GM23248 (cell line): ENCODE measurements at regions not wholly inside any gene's neighbourhood (a gene's known extent, or its start where the extent isn't known, plus 50 kb on each side); places are given as distances from the start of the nearest gene placed in this dataset.

Source experiments
- DNase-seq: peaks from one replicate; pipeline ENCODE4 v3.0.0-alpha.2; 2015
- H2AFZ ChIP-seq: fragments of 200-600 bp; sonication (generic); 2 replicates; pipeline ENCODE4 v1.6.1; 2016; ENCODE audit warnings: antibody characterized with exemption
- H3F3A ChIP-seq: fragments of 200-600 bp; sonication (generic); 2 replicates; pipeline ENCODE4 v1.6.1; 2016; ENCODE audit warnings: mild to moderate bottlenecking, antibody characterized with exemption, mixed run types; ENCODE audit not compliant: insufficient read depth
- H3K27ac ChIP-seq: fragments of 200-600 bp; sonication (generic); 2 replicates; pipeline ENCODE4 v1.5.1; 2016; ENCODE audit warnings: mild to moderate bottlenecking
- H3K27me3 ChIP-seq: fragments of 200-600 bp; sonication (generic); replicated peaks from 2 replicates; pipeline ENCODE4 v1.6.1; 2016; ENCODE audit warnings: mild to moderate bottlenecking; ENCODE audit not compliant: insufficient read depth
- H3K36me3 ChIP-seq: fragments of 200-600 bp; sonication (generic); 2 replicates; pipeline ENCODE4 v1.6.1; 2016; ENCODE audit warnings: low read depth, mild to moderate bottlenecking
- H3K4me1 ChIP-seq: fragments of 200-600 bp; sonication (generic); 2 replicates; pipeline ENCODE4 v1.6.1; 2016; ENCODE audit warnings: mild to moderate bottlenecking; ENCODE audit not compliant: insufficient read depth
- H3K4me2 ChIP-seq: fragments of 200-600 bp; sonication (generic); one replicate; pipeline ENCODE4 v1.6.1; 2016; ENCODE audit warnings: mild to moderate bottlenecking; ENCODE audit not compliant: unreplicated experiment
- H3K4me3 ChIP-seq: fragments of 200-600 bp; sonication (generic); 2 replicates; pipeline ENCODE4 v1.5.1; 2016; ENCODE audit warnings: mild to moderate bottlenecking
- H3K79me2 ChIP-seq: fragments of 200-600 bp; sonication (generic); 2 replicates; pipeline ENCODE4 v1.6.1; 2016; ENCODE audit warnings: mild to moderate bottlenecking; ENCODE audit not compliant: insufficient read depth
- H3K9ac ChIP-seq: fragments of 200-600 bp; sonication (generic); 2 replicates; pipeline ENCODE4 v1.6.1; 2016; ENCODE audit warnings: mild to moderate bottlenecking
- H3K9me2 ChIP-seq: fragments of 200-600 bp; sonication (generic); 2 replicates; pipeline ENCODE4 v1.6.1; 2016; ENCODE audit warnings: mixed run types, mild to moderate bottlenecking, moderate library complexity; ENCODE audit not compliant: insufficient read depth
- H3K9me3 ChIP-seq: fragments of 200-600 bp; sonication (generic); one replicate; pipeline ENCODE4 v1.6.1; 2017; ENCODE audit warnings: low read depth
- H4K20me1 ChIP-seq: fragments of 200-600 bp; sonication (generic); 2 replicates; pipeline ENCODE4 v1.6.0; 2016; ENCODE audit not compliant: insufficient read depth
- EZH2 ChIP-seq: fragments of 200-600 bp; sonication (generic); IDR thresholded peaks from 2 replicates; pipeline ENCODE4 v1.6.1; 2018; ENCODE audit warnings: antibody characterized with exemption, mild to moderate bottlenecking; ENCODE audit not compliant: insufficient read depth, poor library complexity, severe bottlenecking
- EZH2phosphoT487 ChIP-seq: fragments of 200-600 bp; sonication (generic); IDR thresholded peaks from 2 replicates; pipeline ENCODE4 v1.6.1; 2018; ENCODE audit warnings: antibody characterized with exemption, moderate library complexity, mild to moderate bottlenecking, low read depth; ENCODE audit not compliant: insufficient read depth
- WGBS, 2 experiments: methylation state at CpG; one replicate each; pipeline ENCODE4 v1.1.6; 2015 to 2017; ENCODE audit warnings: low lambda C conversion rate in 2 of 2, low coverage in 1 of 2; ENCODE audit errors: missing lambda C conversion rate in 2 of 2; 5-methylcytosine and 5-hydroxymethylcytosine counted together
- in situ Hi-C: fragments of 300-500 bp; cut with MboI; formaldehyde crosslinking; loops from 2 replicates; pipeline ENCODE4 v1.15.0; 2020

GRCh38 chr15:69609776-69610175 is 157.2 kb downstream of the RPLP1 start:
- no peak for DNase-seq
- Histone ChIP-seq H3K27ac (no peak overlapping the region), H2AFZ (no peak overlapping the region), H3K27me3 (peaks cover 42% of the 10 kb centered on the region), H3F3A (no peaks in the 10 kb centered on the region), H3K9me2 (no peaks in the 10 kb centered on the region), H3K4me2 (no peak overlapping the region), H4K20me1 (no peaks in the 10 kb centered on the region), H3K79me2 (no peaks in the 10 kb centered on the region), H3K36me3 (no peaks in the 10 kb centered on the region), H3K9ac (no peak overlapping the region), H3K4me1 (no peaks in the 10 kb centered on the region), H3K4me3 (no peak overlapping the region), H3K9me3 (no peaks in the 10 kb centered on the region)
- WGBS, 2 experiments = 71 to 73% methylated on average over 5 of the region's 5 CpGs
- TF ChIP-seq EZH2phosphoT487 (no peak), EZH2 (no peak)
- in situ Hi-C loops = no loop called here

GRCh38 chr15:69610277-69610676 is 157.7 kb downstream of the RPLP1 start:
- Histone ChIP-seq H3K4me2 (no peak overlapping the region), H3F3A (no peaks in the 10 kb centered on the region), H3K27ac (no peak overlapping the region), H3K27me3 (peaks cover 42% of the 10 kb centered on the region), H4K20me1 (no peaks in the 10 kb centered on the region), H2AFZ (no peak overlapping the region), H3K4me3 (no peak overlapping the region), H3K4me1 (no peaks in the 10 kb centered on the region), H3K9me3 (no peaks in the 10 kb centered on the region), H3K36me3 (no peaks in the 10 kb centered on the region), H3K9me2 (no peaks in the 10 kb centered on the region), H3K79me2 (no peaks in the 10 kb centered on the region), H3K9ac (no peak overlapping the region)
- TF ChIP-seq EZH2 = no peak
- peak; percentile 10 for DNase-seq
- in situ Hi-C loops = no loop called here

GRCh38 chr15:69610858-69611257 is 158.2 kb downstream of the RPLP1 start:
- Histone ChIP-seq H3K36me3 (no peaks in the 10 kb centered on the region), H3K27ac (no peak overlapping the region), H3K9me2 (no peaks in the 10 kb centered on the region), H4K20me1 (no peaks in the 10 kb centered on the region), H2AFZ (no peak overlapping the region), H3K4me2 (no peak overlapping the region), H3K4me3 (no peak overlapping the region), H3K9ac (no peak overlapping the region), H3K4me1 (no peaks in the 10 kb centered on the region), H3K79me2 (no peaks in the 10 kb centered on the region), H3K9me3 (no peaks in the 10 kb centered on the region), H3K27me3 (peaks cover 42% of the 10 kb centered on the region), H3F3A (no peaks in the 10 kb centered on the region)
- no peak for DNase-seq
- no peak for TF ChIP-seq EZH2
- no peak for TF ChIP-seq EZH2phosphoT487
- in situ Hi-C loops = no loop called here
- WGBS, 2 experiments = 43 to 44% methylated on average over 5 of the region's 5 CpGs

GRCh38 chr15:69612112-69612511 is 159.5 kb downstream of the RPLP1 start:
- Histone ChIP-seq H3F3A (no peaks in the 10 kb centered on the region), H3K4me2 (no peak overlapping the region), H3K79me2 (no peaks in the 10 kb centered on the region), H3K36me3 (no peaks in the 10 kb centered on the region), H3K9me2 (no peaks in the 10 kb centered on the region), H3K27ac (no peak overlapping the region), H3K27me3 (peaks cover 35% of the 10 kb centered on the region), H4K20me1 (no peaks in the 10 kb centered on the region), H3K9me3 (no peaks in the 10 kb centered on the region), H2AFZ (no peak overlapping the region), H3K4me1 (no peaks in the 10 kb centered on the region), H3K9ac (no peak overlapping the region), H3K4me3 (no peak overlapping the region)
- in situ Hi-C loops = no loop called here
- no peak for DNase-seq
- TF ChIP-seq EZH2phosphoT487 (no peak), EZH2 (no peak)
- WGBS, 2 experiments = 23 to 26% methylated on average over 2 of the region's 2 CpGs

- TF ChIP-seq EZH2 (no peak), EZH2phosphoT487 (no peak)
- H3K4me1 ChIP-seq = no peaks in the 10 kb centered on the region
- 65 to 71% methylated on average over 6 of the region's 6 CpGs for WGBS, 2 experiments
- no peaks in the 10 kb centered on the region for H3K9me3 ChIP-seq
- no peak overlapping the region for H3K27ac ChIP-seq
- no peak overlapping the region for H3K9ac ChIP-seq
- H3K27me3 ChIP-seq = peaks cover 30% of the 10 kb centered on the region
- H3K36me3 ChIP-seq = no peaks in the 10 kb centered on the region
- no peaks in the 10 kb centered on the region for H3K79me2 ChIP-seq
- no peak overlapping the region for H3K4me2 ChIP-seq
- H3K9me2 ChIP-seq = no peaks in the 10 kb centered on the region
- no peak overlapping the region for H2AFZ ChIP-seq
- no peak for DNase-seq
- no peaks in the 10 kb centered on the region for H3F3A ChIP-seq
- H3K4me3 ChIP-seq = no peak overlapping the region
- no peaks in the 10 kb centered on the region for H4K20me1 ChIP-seq
- in situ Hi-C loops = no loop called here
These were observed 160.6 kb downstream of the RPLP1 start for GRCh38 chr15:69613182-69613581.
